ENCODE measurements at regions not wholly inside any gene's neighbourhood (a gene's known extent, or its start where the extent isn't known, plus 50 kb on each side); places are given as distances from the start of the nearest gene placed in this dataset.

GRCh38 chr12:67919406-67919805 lies 69.8 kb upstream of the IFNG-AS1 start:
- DNase-seq: no peak
- Mint-ChIP-seq H3K27me3 (no peaks in the 10 kb centered on the region), H3K4me3 (no peak overlapping the region), H3K36me3 (no peaks in the 10 kb centered on the region), H3K27ac (no peak overlapping the region), H3K9me3 (no peaks in the 10 kb centered on the region), H3K4me1 (no peaks in the 10 kb centered on the region)
- POLR2A ChIA-PET: no interaction called here
- no peak for ATAC-seq (ENCODE audit: low read depth)

GRCh38 chr12:67920413-67920812 lies 68.8 kb upstream of the IFNG-AS1 start:
- POLR2A ChIA-PET: no interaction called here
- no peaks in the 10 kb centered on the region for H3K9me3 Mint-ChIP-seq
- no peak overlapping the region for H3K27ac Mint-ChIP-seq
- ATAC-seq (ENCODE audit: low read depth) (no peak), DNase-seq (no peak)
- H3K4me1 Mint-ChIP-seq: no peaks in the 10 kb centered on the region
- H3K36me3 Mint-ChIP-seq: no peaks in the 10 kb centered on the region
- H3K27me3 Mint-ChIP-seq: no peaks in the 10 kb centered on the region
- no peak overlapping the region for H3K4me3 Mint-ChIP-seq

DNA sequence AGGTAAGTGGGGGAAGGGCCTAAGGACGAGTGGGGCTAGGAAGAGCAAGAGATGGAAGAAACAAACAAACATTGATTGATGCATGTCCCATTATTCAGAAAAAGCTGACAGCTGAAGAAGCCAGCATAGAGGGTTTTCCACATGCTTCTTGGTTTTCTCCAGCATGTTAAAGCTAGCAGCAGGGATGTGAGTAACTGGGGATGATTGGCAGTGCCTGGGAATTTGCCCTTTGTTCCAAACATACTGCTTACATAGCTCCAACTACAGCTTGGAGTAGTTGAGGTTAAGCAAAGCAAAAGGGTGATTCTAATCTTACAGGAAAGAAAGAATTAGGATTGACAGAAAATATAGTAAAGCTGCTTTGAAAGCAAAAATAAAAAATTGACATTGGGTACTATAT lies 68.0 kb upstream of the IFNG-AS1 start:
- H3K36me3 Mint-ChIP-seq: no peaks in the 10 kb centered on the region
- no peak overlapping the region for H3K27ac Mint-ChIP-seq

GRCh38 chr12:67922245-67922644 lies 67.0 kb upstream of the IFNG-AS1 start:
- Mint-ChIP-seq H3K4me1 (no peaks in the 10 kb centered on the region), H3K4me3 (no peak overlapping the region), H3K27me3 (no peaks in the 10 kb centered on the region), H3K9me3 (no peaks in the 10 kb centered on the region), H3K36me3 (no peaks in the 10 kb centered on the region), H3K27ac (no peak overlapping the region)
- DNase-seq (no peak), ATAC-seq (ENCODE audit: low read depth) (no peak)
- POLR2A ChIA-PET: no interaction called here

More for the DNA sequence above, 68.0 kb upstream of the IFNG-AS1 start:
- no peaks in the 10 kb centered on the region for H3K4me1 Mint-ChIP-seq
- POLR2A ChIA-PET: no interaction called here
- no peak for DNase-seq
- ATAC-seq (ENCODE audit: low read depth): no peak
- H3K4me3 Mint-ChIP-seq: no peak overlapping the region
- no peaks in the 10 kb centered on the region for H3K9me3 Mint-ChIP-seq
- no peaks in the 10 kb centered on the region for H3K27me3 Mint-ChIP-seq

GRCh38 chr12:67925077-67925476 lies 64.2 kb upstream of the IFNG-AS1 start:
- no peaks in the 10 kb centered on the region for H3K36me3 Mint-ChIP-seq
- no peaks in the 10 kb centered on the region for H3K9me3 Mint-ChIP-seq
- no peak overlapping the region for H3K4me3 Mint-ChIP-seq
- no peaks in the 10 kb centered on the region for H3K4me1 Mint-ChIP-seq
- no peak overlapping the region for H3K27ac Mint-ChIP-seq
- no peaks in the 10 kb centered on the region for H3K27me3 Mint-ChIP-seq
- POLR2A ChIA-PET: no interaction called here
- DNase-seq (no peak), ATAC-seq (ENCODE audit: low read depth) (no peak)

- DNase-seq: no peak
- no peaks in the 10 kb centered on the region for H3K4me1 Mint-ChIP-seq
- H3K4me3 Mint-ChIP-seq: no peak overlapping the region
- no peaks in the 10 kb centered on the region for H3K9me3 Mint-ChIP-seq
- no peak for ATAC-seq (ENCODE audit: low read depth)
- POLR2A ChIA-PET: no interaction called here
- H3K27ac Mint-ChIP-seq: no peak overlapping the region
- no peaks in the 10 kb centered on the region for H3K27me3 Mint-ChIP-seq
- H3K36me3 Mint-ChIP-seq: no peaks in the 10 kb centered on the region
Measured at GRCh38 chr12:67925552-67925951, 63.7 kb upstream of the IFNG-AS1 start.

- Mint-ChIP-seq H3K27ac (no peak overlapping the region), H3K9me3 (no peaks in the 10 kb centered on the region), H3K36me3 (no peaks in the 10 kb centered on the region), H3K4me1 (no peaks in the 10 kb centered on the region), H3K27me3 (no peaks in the 10 kb centered on the region), H3K4me3 (no peak overlapping the region)
- DNase-seq (no peak), ATAC-seq (ENCODE audit: low read depth) (no peak)
- POLR2A ChIA-PET: no interaction called here
Measured at GRCh38 chr12:67926063-67926462, 63.2 kb upstream of the IFNG-AS1 start.

- DNase-seq (no peak), ATAC-seq (ENCODE audit: low read depth) (no peak)
- no peak overlapping the region for H3K27ac Mint-ChIP-seq
- H3K27me3 Mint-ChIP-seq: no peaks in the 10 kb centered on the region
- POLR2A ChIA-PET: no interaction called here
- no peaks in the 10 kb centered on the region for H3K9me3 Mint-ChIP-seq
- no peaks in the 10 kb centered on the region for H3K36me3 Mint-ChIP-seq
- H3K4me3 Mint-ChIP-seq: no peak overlapping the region
- no peaks in the 10 kb centered on the region for H3K4me1 Mint-ChIP-seq
Measured at GRCh38 chr12:67927324-67927723, 61.9 kb upstream of the IFNG-AS1 start.

- no peak overlapping the region for H3K27ac Mint-ChIP-seq
- H3K36me3 Mint-ChIP-seq: no peaks in the 10 kb centered on the region
- no peaks in the 10 kb centered on the region for H3K4me1 Mint-ChIP-seq
- DNase-seq (no peak), ATAC-seq (ENCODE audit: low read depth) (no peak)
- no peaks in the 10 kb centered on the region for H3K9me3 Mint-ChIP-seq
- no peaks in the 10 kb centered on the region for H3K27me3 Mint-ChIP-seq
- POLR2A ChIA-PET: no interaction called here
- no peak overlapping the region for H3K4me3 Mint-ChIP-seq
Measured at GRCh38 chr12:67927815-67928214, 61.4 kb upstream of the IFNG-AS1 start.

- Mint-ChIP-seq H3K4me1 (no peaks in the 10 kb centered on the region), H3K9me3 (no peaks in the 10 kb centered on the region)
Measured at GRCh38 chr12:67928621-67929383, 60.4 kb upstream of the IFNG-AS1 start.

GRCh38 chr12:67929384-67929772 lies 59.9 kb upstream of the IFNG-AS1 start:
- no peaks in the 10 kb centered on the region for H3K9me3 Mint-ChIP-seq
- no peak for DNase-seq
- no peaks in the 10 kb centered on the region for H3K36me3 Mint-ChIP-seq
- no peak overlapping the region for H3K4me3 Mint-ChIP-seq
- H3K27ac Mint-ChIP-seq: no peak overlapping the region
- no peaks in the 10 kb centered on the region for H3K27me3 Mint-ChIP-seq
- POLR2A ChIA-PET: no interaction called here
- no peak for ATAC-seq (ENCODE audit: low read depth)
- no peaks in the 10 kb centered on the region for H3K4me1 Mint-ChIP-seq

More at GRCh38 chr12:67928621-67929383, 60.4 kb upstream of the IFNG-AS1 start:
- H3K4me3 Mint-ChIP-seq: no peak overlapping the region
- no peak overlapping the region for H3K27ac Mint-ChIP-seq
- no peaks in the 10 kb centered on the region for H3K27me3 Mint-ChIP-seq
- POLR2A ChIA-PET: no interaction called here
- DNase-seq: no peak
- no peak for ATAC-seq (ENCODE audit: low read depth)
- H3K36me3 Mint-ChIP-seq: no peaks in the 10 kb centered on the region

DNA sequence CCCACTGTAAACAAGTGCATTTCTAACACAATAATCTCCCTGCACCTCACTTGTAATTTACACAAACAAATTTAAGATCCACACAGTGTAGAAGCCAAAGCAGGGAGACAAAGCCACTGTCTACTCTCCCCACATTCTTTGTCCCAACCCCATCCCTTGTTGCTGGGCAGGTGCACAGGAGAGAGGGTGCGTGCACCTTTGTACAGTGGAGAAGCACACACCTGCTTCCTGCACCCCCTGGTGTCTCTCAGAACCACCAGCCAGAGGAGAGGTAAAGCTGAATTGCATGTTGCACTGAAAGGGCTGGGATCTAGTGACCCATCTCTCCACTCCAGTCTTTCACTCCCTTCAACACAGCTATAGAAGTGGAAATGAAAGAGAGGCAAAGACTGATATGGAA lies 51.4 kb upstream of the IFNG-AS1 start:
- POLR2A ChIA-PET: no interaction called here
- Mint-ChIP-seq H3K27me3 (peaks cover 6% of the 10 kb centered on the region), H3K36me3 (no peaks in the 10 kb centered on the region), H3K4me3 (no peak overlapping the region), H3K27ac (no peak overlapping the region), H3K4me1 (no peaks in the 10 kb centered on the region), H3K9me3 (no peaks in the 10 kb centered on the region)
- DNase-seq (no peak), ATAC-seq (ENCODE audit: low read depth) (no peak)

Data from activated naive CD8-positive, alpha-beta T cell treated with anti-CD3 and anti-CD28 coated beads, Interleukin-2, amount 10 ng/mL, durations not matched to agents 7 days and 5 days (primary cell).